ENCODE measurements at regions not wholly inside any gene's neighbourhood (a gene's known extent, or its start where the extent isn't known, plus 50 kb on each side); places are given as distances from the start of the nearest gene placed in this dataset.

GRCh38 chr2:181294979-181295378 lies 162.2 kb upstream of the ITGA4 start:
- TF ChIP-seq CTCF (IDR thresholded peaks at IDR 0.05) = no peak
- TF ChIP-seq POLR2AphosphoS5 (IDR thresholded peaks at IDR 0.05) = no peak
